Transverse colon (tissue), 4 donors: ENCODE measurements at regions not wholly inside any gene's neighbourhood (a gene's known extent, or its start where the extent isn't known, plus 50 kb on each side); places are given as distances from the start of the nearest gene placed in this dataset.

ENCODE experiments used
- DNase-seq: peaks from one replicate; pipeline ENCODE4 v3.0.0-alpha.2; 2019
- H3K27ac ChIP-seq, 4 donors: fragments of 200-600 bp; sonication (generic); 2 replicates each; pipeline ENCODE4 v1.5.1; 2016 to 2018; ENCODE audit warnings: inconsistent platforms in 4 of 4
- H3K27me3 ChIP-seq: fragments of 200-600 bp; sonication (generic); 2 replicates; pipeline ENCODE4 v1.5.1; 2017; ENCODE audit warnings: inconsistent platforms
- H3K36me3 ChIP-seq, 4 donors: fragments of 200-600 bp; sonication (generic); 2 replicates each; pipeline ENCODE4 v1.5.1; 2017 to 2019; ENCODE audit warnings: inconsistent platforms in 4 of 4
- H3K4me1 ChIP-seq, 4 donors: fragments of 200-600 bp; sonication (generic); 2 replicates each; pipeline ENCODE4 v1.5.1; 2017 to 2020; ENCODE audit warnings: inconsistent platforms in 4 of 4
- H3K4me3 ChIP-seq, 4 donors: fragments of 200-600 bp; sonication (generic); 1 replicate in 1 of 4; 2 replicates in 3 of 4; pipeline versions ENCODE4 v1.5.1 to v1.6.1; 2017 to 2019; ENCODE audit warnings: inconsistent platforms in 4 of 4
- H3K9me3 ChIP-seq, 2 donors: fragments of 200-600 bp; sonication (generic); 2 replicates each; pipeline ENCODE4 v1.5.1; 2017 to 2019; ENCODE audit warnings: inconsistent platforms in 2 of 2
- EP300 ChIP-seq: sonication (generic); formaldehyde crosslinking; IDR thresholded peaks from one replicate; pipeline ENCODE4 v1.6.1; 2017; ENCODE audit warnings: antibody characterized with exemption, low read depth
- POLR2A ChIP-seq: fragments of 450-650 bp; IDR thresholded peaks from one replicate; pipeline ENCODE4 v1.6.1; 2016; ENCODE audit warnings: antibody characterized with exemption, mild to moderate bottlenecking, moderate library complexity
- POLR2AphosphoS5 ChIP-seq, 3 donors: sonication (generic); formaldehyde crosslinking; IDR thresholded peaks; one replicate each; pipeline ENCODE4 v1.6.1; 2016; ENCODE audit warnings: antibody characterized with exemption in 3 of 3
- WGBS, 2 donors: methylation state at CpG; one replicate each; pipeline ENCODE4 v1.1.5; 2018; ENCODE audit warnings: low coverage in 1 of 2; 5-methylcytosine and 5-hydroxymethylcytosine counted together
- in situ Hi-C, 4 donors: fragments of 200-750 bp; cut with MboI; loops; one replicate each; pipeline versions ENCODE4 v1.15.0 to v1.15.1; 2017; ENCODE audit warnings: low sequenced_read_pairs in 3 of 4, low pct_ligation_motif_present in 1 of 4, low pct_unique_long_range_greater_than_20kb in 1 of 4
- intact Hi-C: fragments of 100-400 bp; cut with DNase I; formaldehyde crosslinking; loops from one replicate; pipeline ENCODE4 v1.15.1; 2023; ENCODE audit warnings: low total_unique reads
- TF ChIP-seq, protein P1 (sequence below), 5 experiments: fragments of 200-600 bp in 3 of 5; fragments of 450-650 bp in 2 of 5; sonication (generic) in 3 of 5; IDR thresholded peaks; 1 replicate in 2 of 5; 2 replicates in 3 of 5; pipeline ENCODE4 v1.5.1; 2016 to 2017; ENCODE audit warnings: antibody characterized with exemption in 5 of 5, inconsistent platforms in 3 of 5, mild to moderate bottlenecking in 2 of 5, moderate library complexity in 1 of 5

- Histone ChIP-seq H3K4me3 (no peak overlapping the region), H3K36me3 (no peaks in the 10 kb centered on the region), H3K27ac (no peak overlapping the region), H3K4me1 (peaks cover 0 to 6% (median 0%) of the 10 kb centered on the region in 4 donors), H3K27me3 (no peaks in the 10 kb centered on the region), H3K9me3 (no peaks in the 10 kb centered on the region)
- no peak for DNase-seq
- 50 to 91% methylated on average over 1 to 4 of the region's 4 CpGs for WGBS, 2 donors
- intact Hi-C loops (no loop called here), in situ Hi-C loops (loop anchor here in 1 of 4 donors (25.0 kb wide), 1 partner anchor 409 kb away; no protein-coding TSS in a partner anchor)
- TF ChIP-seq EP300 (no peak), POLR2AphosphoS5 (IDR thresholded peaks at IDR 0.05) (no peak), POLR2A (no peak)
- TF ChIP-seq, protein P1, sequence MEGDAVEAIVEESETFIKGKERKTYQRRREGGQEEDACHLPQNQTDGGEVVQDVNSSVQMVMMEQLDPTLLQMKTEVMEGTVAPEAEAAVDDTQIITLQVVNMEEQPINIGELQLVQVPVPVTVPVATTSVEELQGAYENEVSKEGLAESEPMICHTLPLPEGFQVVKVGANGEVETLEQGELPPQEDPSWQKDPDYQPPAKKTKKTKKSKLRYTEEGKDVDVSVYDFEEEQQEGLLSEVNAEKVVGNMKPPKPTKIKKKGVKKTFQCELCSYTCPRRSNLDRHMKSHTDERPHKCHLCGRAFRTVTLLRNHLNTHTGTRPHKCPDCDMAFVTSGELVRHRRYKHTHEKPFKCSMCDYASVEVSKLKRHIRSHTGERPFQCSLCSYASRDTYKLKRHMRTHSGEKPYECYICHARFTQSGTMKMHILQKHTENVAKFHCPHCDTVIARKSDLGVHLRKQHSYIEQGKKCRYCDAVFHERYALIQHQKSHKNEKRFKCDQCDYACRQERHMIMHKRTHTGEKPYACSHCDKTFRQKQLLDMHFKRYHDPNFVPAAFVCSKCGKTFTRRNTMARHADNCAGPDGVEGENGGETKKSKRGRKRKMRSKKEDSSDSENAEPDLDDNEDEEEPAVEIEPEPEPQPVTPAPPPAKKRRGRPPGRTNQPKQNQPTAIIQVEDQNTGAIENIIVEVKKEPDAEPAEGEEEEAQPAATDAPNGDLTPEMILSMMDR (IDR thresholded peaks at IDR 0.05) = no peak
Observed at GRCh38 chr14:34246206-34246605, 215.8 kb downstream of the SPTSSA start.

GRCh38 chr14:34243401-34243800 is 218.6 kb downstream of the SPTSSA start:
- no peak for TF ChIP-seq EP300
- TF ChIP-seq POLR2A = no peak
- no peak for TF ChIP-seq POLR2AphosphoS5 (IDR thresholded peaks at IDR 0.05)
- TF ChIP-seq, protein P1 (IDR thresholded peaks at IDR 0.05) = no peak
- no peaks in the 10 kb centered on the region for H3K36me3 ChIP-seq
- H3K9me3 ChIP-seq = no peaks in the 10 kb centered on the region
- in situ Hi-C loops (loop anchor here in 1 of 4 donors (25.0 kb wide), 1 partner anchor 406 kb away; no protein-coding TSS in a partner anchor), intact Hi-C loops (no loop called here)
- 37 to 41% methylated on average over 2 of the region's 2 CpGs for WGBS, 2 donors
- no peaks in the 10 kb centered on the region for H3K27me3 ChIP-seq
- H3K4me3 ChIP-seq = no peak overlapping the region
- no peak for DNase-seq
- no peak overlapping the region for H3K27ac ChIP-seq
- H3K4me1 ChIP-seq = peaks cover 0 to 6% (median 0%) of the 10 kb centered on the region in 4 donors

- H3K4me3 ChIP-seq = no peak overlapping the region
- 75% methylated on average over 1 of the region's 1 CpG; no CpG with 5 or more reads in 1 of the 2 donors for WGBS, 2 donors
- H3K36me3 ChIP-seq = no peaks in the 10 kb centered on the region
- no peak for TF ChIP-seq POLR2A
- TF ChIP-seq, protein P1 (IDR thresholded peaks at IDR 0.05) = no peak
- no peak for TF ChIP-seq POLR2AphosphoS5 (IDR thresholded peaks at IDR 0.05)
- TF ChIP-seq EP300 = no peak
- H3K27ac ChIP-seq = no peak overlapping the region
- intact Hi-C loops = no loop called here
- no peak for DNase-seq
- in situ Hi-C loops = loop anchor here in 1 of 4 donors (25.0 kb wide), 1 partner anchor 406 kb away; no protein-coding TSS in a partner anchor
- no peaks in the 10 kb centered on the region for H3K9me3 ChIP-seq
- peaks cover 0 to 6% (median 0%) of the 10 kb centered on the region in 4 donors for H3K4me1 ChIP-seq
- no peaks in the 10 kb centered on the region for H3K27me3 ChIP-seq
Observed at GRCh38 chr14:34243001-34243400, 219.0 kb downstream of the SPTSSA start.

DNA sequence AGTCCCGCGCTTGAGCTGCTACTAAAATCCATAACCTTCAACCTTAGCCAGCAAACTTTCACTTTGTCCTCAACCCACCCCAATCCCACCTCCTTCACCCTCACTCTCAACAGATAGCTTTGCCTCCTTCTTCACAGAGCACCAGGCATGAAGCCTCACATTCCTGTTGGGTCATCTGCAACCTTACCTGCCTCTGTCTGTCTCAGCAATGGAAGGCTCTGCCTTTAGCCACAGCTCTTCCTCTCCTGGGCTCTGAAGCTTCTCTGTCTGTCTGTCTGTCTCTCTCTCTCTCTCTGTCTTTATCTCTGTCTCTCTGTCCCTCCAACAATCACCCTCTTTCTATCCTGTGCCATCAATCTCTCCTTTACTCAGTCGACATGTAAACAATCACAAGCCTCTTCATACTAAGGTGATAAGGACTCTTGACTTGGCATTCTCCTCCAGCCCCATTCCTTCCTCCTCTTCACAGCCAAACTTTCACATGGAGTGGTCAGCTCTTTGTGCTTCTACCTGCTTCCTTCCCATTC is 220.8 kb downstream of the SPTSSA start:
- H3K27me3 ChIP-seq = no peaks in the 10 kb centered on the region
- intact Hi-C loops (no loop called here), in situ Hi-C loops (loop anchor here in 1 of 4 donors (25.0 kb wide), 1 partner anchor 404 kb away; no protein-coding TSS in a partner anchor)
- TF ChIP-seq POLR2A (no peak), POLR2AphosphoS5 (IDR thresholded peaks at IDR 0.05) (no peak), EP300 (no peak)
- TF ChIP-seq, protein P1 (IDR thresholded peaks at IDR 0.05) = no peak
- H3K36me3 ChIP-seq = no peaks in the 10 kb centered on the region
- no peak for DNase-seq
- H3K27ac ChIP-seq = no peak overlapping the region
- peaks cover 0 to 17% (median 0%) of the 10 kb centered on the region in 4 donors for H3K4me1 ChIP-seq
- H3K4me3 ChIP-seq = no peak overlapping the region
- H3K9me3 ChIP-seq = no peaks in the 10 kb centered on the region
- 89 to 100% methylated on average over 3 of the region's 3 CpGs for WGBS, 2 donors
